ENCODE measurements at regions not wholly inside any gene's neighbourhood (a gene's known extent, or its start where the extent isn't known, plus 50 kb on each side); places are given as distances from the start of the nearest gene placed in this dataset.

- DNase-seq = no peak
These were observed 484.0 kb upstream of the TGFBR2 start for GRCh38 chr3:30122359-30122758.

DNA sequence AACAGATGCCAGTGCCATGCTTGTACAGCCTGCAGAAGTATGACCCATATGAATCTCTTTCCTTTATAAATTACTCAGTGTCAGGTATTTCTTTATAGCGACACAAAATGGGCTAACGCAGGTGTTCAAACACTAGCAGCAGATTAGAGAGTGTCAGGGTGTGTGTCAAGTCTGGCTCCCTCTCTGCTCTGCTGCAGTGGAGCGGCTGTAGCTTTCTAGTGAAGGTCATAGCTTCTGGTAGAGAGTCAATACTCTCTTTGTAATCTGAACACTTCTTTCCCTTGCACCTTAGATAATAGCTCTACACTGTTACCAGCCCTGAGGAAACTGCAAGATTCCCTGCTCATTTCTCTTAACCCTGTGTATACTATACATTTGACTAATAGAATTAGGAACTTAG, 483.2 kb upstream of the TGFBR2 start:
- no peak for DNase-seq

GRCh38 chr3:30123755-30124154, 482.6 kb upstream of the TGFBR2 start:
- DNase-seq = no peak

GRCh38 chr3:30124435-30125370, 481.7 kb upstream of the TGFBR2 start:
- no peak for DNase-seq

DNA sequence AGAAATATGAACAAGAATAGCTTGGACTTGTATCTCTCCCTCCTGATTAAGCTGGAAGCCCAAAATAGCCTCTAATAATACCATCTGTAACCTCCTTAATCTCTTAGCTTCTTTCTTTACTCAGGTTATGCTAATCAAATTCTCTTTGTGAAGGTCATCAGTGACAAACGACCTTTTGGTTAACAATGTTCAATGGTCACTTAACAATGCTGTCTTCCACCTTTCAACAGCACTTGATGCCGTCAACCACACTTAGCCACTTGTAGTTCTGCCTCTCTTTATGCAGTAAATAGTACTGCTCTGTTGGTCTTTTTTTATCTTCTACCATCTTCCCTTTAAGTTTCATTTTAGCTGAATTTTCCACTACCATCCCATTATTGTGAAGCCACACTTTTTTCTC, 476.6 kb upstream of the TGFBR2 start:
- DNase-seq = no peak

- DNase-seq = no peak
These were observed 476.0 kb upstream of the TGFBR2 start for GRCh38 chr3:30130391-30130790.

DNA sequence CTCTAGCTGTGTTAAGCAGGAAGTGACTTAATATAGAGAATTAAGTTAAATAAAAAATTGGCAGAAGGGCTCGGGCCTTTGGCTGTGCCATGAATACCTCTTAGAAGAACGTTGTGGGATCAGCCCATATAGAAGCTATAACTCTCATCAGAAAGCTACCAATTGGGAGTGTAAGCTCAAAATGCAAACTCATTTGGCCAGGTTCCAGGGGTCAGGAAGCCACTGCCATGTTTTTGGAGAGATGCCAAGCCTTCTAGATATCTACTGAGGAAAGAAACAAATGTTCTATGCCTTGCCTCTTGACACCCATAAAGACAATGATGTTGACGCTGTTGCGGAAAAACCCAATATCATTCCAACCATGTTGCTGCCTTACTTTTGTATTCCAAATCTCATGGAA, 475.2 kb upstream of the TGFBR2 start:
- no peak for DNase-seq

DNA sequence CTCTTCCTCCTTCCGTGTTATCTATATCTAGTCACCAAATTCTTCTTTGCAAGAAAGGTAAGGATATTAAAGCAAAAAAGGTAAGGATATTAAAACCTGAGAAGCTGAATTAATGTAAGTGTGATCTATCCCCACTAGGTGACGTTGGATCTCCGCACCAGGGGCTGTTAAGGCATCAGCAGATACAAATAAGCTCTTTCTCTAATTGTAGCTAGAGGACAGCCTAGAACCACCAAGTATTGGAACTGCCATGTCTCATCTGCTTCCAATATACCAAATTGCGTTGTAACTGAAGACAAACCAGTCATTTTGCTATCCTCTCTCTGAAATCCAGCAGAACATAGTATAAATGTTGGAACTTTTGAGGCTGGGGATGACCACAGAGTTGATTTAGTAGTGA, 471.2 kb upstream of the TGFBR2 start:
- no peak for DNase-seq

DNA sequence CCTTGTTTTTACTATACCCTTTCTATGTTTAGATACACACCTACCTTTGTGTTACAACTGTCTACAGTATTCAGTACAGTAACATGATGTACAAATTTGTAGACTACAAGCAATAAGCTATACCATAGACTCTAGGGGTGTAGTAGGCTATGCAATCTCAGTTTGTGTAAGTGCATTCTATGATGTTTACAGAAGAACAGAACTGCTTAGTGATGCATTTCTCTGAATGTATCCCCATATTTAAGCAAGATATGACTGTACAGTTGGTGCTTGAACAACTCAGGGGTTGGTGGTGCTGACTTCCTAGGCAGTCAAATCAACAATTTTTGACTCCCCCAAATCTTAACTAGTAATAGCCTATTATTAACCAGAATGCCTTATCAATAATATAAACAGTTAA, 467.1 kb upstream of the TGFBR2 start:
- DNase-seq = no peak

DNA sequence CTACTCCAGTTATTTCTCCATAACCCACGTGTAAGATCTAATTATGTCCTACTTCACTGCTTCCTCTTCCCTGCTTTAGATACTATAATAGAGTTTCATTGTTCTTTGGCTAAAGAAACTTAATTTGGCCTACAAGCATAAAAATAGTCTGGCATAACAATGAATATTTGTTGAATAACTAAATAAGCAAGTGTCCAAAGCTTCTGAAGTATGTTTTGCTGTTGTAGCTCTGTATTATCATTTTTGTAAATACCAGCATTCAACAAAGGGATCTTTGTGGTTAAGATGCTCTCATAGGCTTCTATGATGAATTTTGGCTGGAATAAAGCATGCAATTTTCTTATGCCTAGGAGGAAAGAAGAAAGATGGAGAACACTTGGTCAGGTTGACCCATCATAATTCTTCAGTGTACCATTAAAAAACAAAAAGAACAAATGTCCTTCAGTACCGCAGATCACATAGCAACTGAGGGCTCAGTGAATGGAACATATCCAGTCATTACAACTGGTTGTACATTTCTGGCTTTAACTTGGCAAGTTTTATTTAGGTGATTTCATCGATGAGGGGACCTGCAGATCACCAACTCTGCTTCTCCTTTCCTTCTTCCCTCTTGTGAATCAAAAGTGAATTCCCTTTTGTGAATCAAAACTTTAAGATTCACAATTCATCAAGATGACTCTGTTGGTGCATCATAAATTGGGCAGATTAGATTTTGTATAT, 465.9 kb upstream of the TGFBR2 start:
- no peak for DNase-seq

- DNase-seq = no peak
These were observed 465.2 kb upstream of the TGFBR2 start for GRCh38 chr3:30141178-30141581.

DNA sequence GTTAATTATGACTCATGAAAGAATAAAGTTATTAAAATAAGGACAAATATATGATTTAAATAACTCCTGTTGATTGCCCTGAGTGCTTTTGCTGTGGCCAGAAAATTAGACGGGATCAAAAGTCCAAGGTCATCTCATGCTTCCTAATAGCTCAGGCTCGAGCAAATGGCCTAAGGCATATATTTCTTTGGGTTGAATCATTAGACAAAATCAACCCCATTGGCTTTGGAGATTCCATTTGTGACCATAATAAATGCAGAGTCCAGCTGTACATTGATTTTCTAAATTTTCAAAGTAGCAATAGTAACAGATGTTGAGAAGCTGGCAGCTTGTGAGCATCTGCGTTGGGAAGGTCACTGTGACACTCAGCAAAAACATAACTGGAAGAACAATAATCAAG, 464.5 kb upstream of the TGFBR2 start:
- no peak for DNase-seq

DNA sequence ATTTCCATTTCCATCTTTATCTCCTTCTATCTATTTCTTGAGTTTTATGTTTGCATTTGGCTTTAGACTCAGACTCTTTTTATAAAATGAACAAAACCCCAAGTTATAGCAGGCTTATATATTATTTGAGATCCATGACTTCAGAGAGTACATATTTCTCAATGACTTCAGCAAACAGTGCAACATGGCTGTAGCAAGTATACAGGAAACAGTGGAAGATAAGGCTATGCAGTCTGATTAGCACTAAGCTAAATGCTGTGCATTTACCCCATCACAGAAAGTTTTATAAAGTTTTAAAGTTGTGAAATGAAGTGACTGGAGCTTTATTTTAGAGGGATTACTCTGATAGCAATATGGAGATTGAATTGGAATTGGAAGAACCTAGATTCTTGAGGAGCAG, 463.5 kb upstream of the TGFBR2 start:
- DNase-seq = no peak

GRCh38 chr3:30145281-30145680, 461.1 kb upstream of the TGFBR2 start:
- DNase-seq = no peak

DNA sequence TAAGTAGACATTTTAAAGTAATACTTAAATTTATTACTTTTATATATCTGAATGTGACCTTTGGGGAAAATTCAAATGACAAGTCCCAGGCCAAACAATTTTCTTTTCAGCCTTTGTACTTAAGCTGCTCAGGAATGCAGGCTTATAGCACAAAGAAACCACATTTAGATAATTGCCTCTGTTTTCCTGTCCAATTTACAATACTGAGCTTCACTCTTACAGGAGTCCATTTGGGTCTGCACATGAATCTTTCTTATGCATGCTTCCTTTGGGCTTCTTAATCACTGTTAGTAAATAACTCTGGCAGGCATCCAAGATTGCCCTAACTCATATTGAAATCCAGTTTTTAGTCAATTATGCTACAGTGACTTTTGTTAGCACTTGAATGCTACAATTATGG, 459.4 kb upstream of the TGFBR2 start:
- DNase-seq = no peak

- DNase-seq = no peak
These were observed 451.5 kb upstream of the TGFBR2 start for GRCh38 chr3:30154853-30155252.

- no peak for DNase-seq
These were observed 450.6 kb upstream of the TGFBR2 start for GRCh38 chr3:30155755-30156154.

GRCh38 chr3:30156586-30157498, 449.6 kb upstream of the TGFBR2 start:
- no peak for DNase-seq

- DNase-seq = no peak
These were observed 445.0 kb upstream of the TGFBR2 start for GRCh38 chr3:30161375-30161774.

DNA sequence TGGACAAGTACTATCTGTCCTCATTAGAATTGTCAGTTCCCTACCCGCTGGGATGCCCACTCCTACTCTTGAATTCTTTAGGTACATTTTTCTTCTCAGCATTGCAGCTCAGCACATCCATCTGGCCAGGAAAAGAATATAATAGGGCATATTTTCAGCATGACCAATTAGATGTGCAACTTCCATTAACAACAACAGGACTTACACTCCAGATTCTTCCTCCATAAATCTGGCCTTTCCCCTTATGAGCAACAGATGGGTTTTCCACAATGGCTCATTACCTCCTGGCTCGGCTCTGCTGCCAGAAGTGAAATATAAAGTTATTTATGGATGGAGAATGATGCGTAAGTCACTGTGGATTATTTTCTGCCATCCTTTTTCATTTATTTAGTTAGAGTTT, 443.8 kb upstream of the TGFBR2 start:
- DNase-seq = no peak

- DNase-seq = no peak
These were observed 439.9 kb upstream of the TGFBR2 start for GRCh38 chr3:30166535-30166934.

GRCh38 chr3:30167541-30168011, 438.8 kb upstream of the TGFBR2 start:
- DNase-seq = peak; percentile 69

- no peak for DNase-seq
These were observed 436.9 kb upstream of the TGFBR2 start for GRCh38 chr3:30169487-30169886.
